Neural crest cell (in vitro differentiated cells): ENCODE measurements at regions not wholly inside any gene's neighbourhood (a gene's known extent, or its start where the extent isn't known, plus 50 kb on each side); places are given as distances from the start of the nearest gene placed in this dataset.

ENCODE experiments used
- DNase-seq: peaks from one replicate; pipeline ENCODE4 v3.0.0; 2021; ENCODE audit warnings: low read depth, mixed read lengths, low spot score
- H3K27ac Mint-ChIP-seq: one replicate; pipeline ENCODE4 v1.8.0; 2021; ENCODE audit warnings: mild to moderate bottlenecking, mixed read lengths; ENCODE audit not compliant: unreplicated experiment
- H3K27me3 Mint-ChIP-seq: 2 replicates; pipeline ENCODE4 v1.8.0; 2021; ENCODE audit warnings: low read depth, mild to moderate bottlenecking, mixed read lengths
- H3K36me3 Mint-ChIP-seq: 2 replicates; pipeline ENCODE4 v1.8.0; 2021; ENCODE audit warnings: low read depth, mild to moderate bottlenecking, mixed read lengths
- H3K4me1 Mint-ChIP-seq: 2 replicates; pipeline ENCODE4 v1.8.0; 2021; ENCODE audit warnings: mixed read lengths
- H3K4me3 Mint-ChIP-seq: one replicate; pipeline ENCODE4 v1.8.0; 2021; ENCODE audit warnings: mild to moderate bottlenecking, mixed read lengths
- H3K9me3 Mint-ChIP-seq: 2 replicates; pipeline ENCODE4 v1.8.0; 2021; ENCODE audit warnings: mixed read lengths
- CTCF ChIP-seq: fragments of 200-600 bp; sonication (generic); conservative IDR thresholded peaks from 2 replicates; pipeline ENCODE4 v1.5.0; 2021; ENCODE audit warnings: antibody characterized with exemption, mild to moderate bottlenecking

- Mint-ChIP-seq H3K27ac (no peak overlapping the region), H3K27me3 (no peaks in the 10 kb centered on the region), H3K36me3 (peaks cover 6% of the 10 kb centered on the region), H3K4me1 (peaks cover 24% of the 10 kb centered on the region), H3K9me3 (no peaks in the 10 kb centered on the region), H3K4me3 (no peak overlapping the region)
- no peak for DNase-seq
- no peak for TF ChIP-seq CTCF
Observed at GRCh38 chr13:73995736-73996135, 138.5 kb downstream of the KLF12 start.

GRCh38 chr13:73993661-73994060 lies 140.5 kb downstream of the KLF12 start:
- DNase-seq: no peak
- Mint-ChIP-seq H3K4me3 (no peak overlapping the region), H3K27ac (no peak overlapping the region), H3K27me3 (no peaks in the 10 kb centered on the region), H3K36me3 (peaks cover 6% of the 10 kb centered on the region), H3K9me3 (no peaks in the 10 kb centered on the region), H3K4me1 (peaks cover 27% of the 10 kb centered on the region)
- no peak for TF ChIP-seq CTCF

GRCh38 chr13:73991884-73992283 lies 142.3 kb downstream of the KLF12 start:
- TF ChIP-seq CTCF: no peak
- Mint-ChIP-seq H3K9me3 (no peaks in the 10 kb centered on the region), H3K27ac (no peak overlapping the region), H3K27me3 (no peaks in the 10 kb centered on the region), H3K4me3 (no peak overlapping the region), H3K4me1 (peaks cover 30% of the 10 kb centered on the region), H3K36me3 (peaks cover 6% of the 10 kb centered on the region)
- no peak for DNase-seq

- no peak for TF ChIP-seq CTCF
- no peak overlapping the region for H3K4me3 Mint-ChIP-seq
- no peak for DNase-seq
- H3K27ac Mint-ChIP-seq: no peak overlapping the region
- no peaks in the 10 kb centered on the region for H3K9me3 Mint-ChIP-seq
- H3K36me3 Mint-ChIP-seq: peaks cover 4% of the 10 kb centered on the region
- H3K4me1 Mint-ChIP-seq: peaks cover 30% of the 10 kb centered on the region
- no peaks in the 10 kb centered on the region for H3K27me3 Mint-ChIP-seq
Observed at GRCh38 chr13:73991384-73991783, 142.8 kb downstream of the KLF12 start.

- DNase-seq: no peak
- H3K27me3 Mint-ChIP-seq: no peaks in the 10 kb centered on the region
- no peak overlapping the region for H3K4me3 Mint-ChIP-seq
- no peaks in the 10 kb centered on the region for H3K9me3 Mint-ChIP-seq
- TF ChIP-seq CTCF: no peak
- H3K36me3 Mint-ChIP-seq: peaks cover 6% of the 10 kb centered on the region
- H3K4me1 Mint-ChIP-seq: peaks cover 26% of the 10 kb centered on the region
- peak overlapping the region; percentile 6 for H3K27ac Mint-ChIP-seq
Observed at GRCh38 chr13:73989244-73989843, 144.9 kb downstream of the KLF12 start.
